GM13977 (cell line): ENCODE measurements at regions not wholly inside any gene's neighbourhood (a gene's known extent, or its start where the extent isn't known, plus 50 kb on each side); places are given as distances from the start of the nearest gene placed in this dataset.
"Not testable (repeated sequence)": the region's sequence is repeated elsewhere in the genome, so short reads cannot be mapped to it uniquely, and the experiment has no call there.

Experiments used
- DNase-seq: peaks from one replicate; pipeline ENCODE4 v3.0.0; 2012; ENCODE audit warnings: low spot score
- in situ Hi-C: fragments of 300-500 bp; cut with MboI; formaldehyde crosslinking; loops from one replicate; pipeline ENCODE4 v1.12.0; 2022; ENCODE audit warnings: low sequenced_read_pairs, low pct_unique_long_range_greater_than_20kb, mixed read lengths, inconsistent platforms; ENCODE audit not compliant: unreplicated experiment
- TF ChIP-seq, protein P1 (sequence below): IDR thresholded peaks from 2 replicates; pipeline ENCODE4 v1.5.1; 2012; ENCODE audit warnings: mild to moderate bottlenecking, control low read depth; ENCODE audit not compliant: insufficient read depth; ENCODE audit errors: extremely low read depth, missing control alignments

DNA sequence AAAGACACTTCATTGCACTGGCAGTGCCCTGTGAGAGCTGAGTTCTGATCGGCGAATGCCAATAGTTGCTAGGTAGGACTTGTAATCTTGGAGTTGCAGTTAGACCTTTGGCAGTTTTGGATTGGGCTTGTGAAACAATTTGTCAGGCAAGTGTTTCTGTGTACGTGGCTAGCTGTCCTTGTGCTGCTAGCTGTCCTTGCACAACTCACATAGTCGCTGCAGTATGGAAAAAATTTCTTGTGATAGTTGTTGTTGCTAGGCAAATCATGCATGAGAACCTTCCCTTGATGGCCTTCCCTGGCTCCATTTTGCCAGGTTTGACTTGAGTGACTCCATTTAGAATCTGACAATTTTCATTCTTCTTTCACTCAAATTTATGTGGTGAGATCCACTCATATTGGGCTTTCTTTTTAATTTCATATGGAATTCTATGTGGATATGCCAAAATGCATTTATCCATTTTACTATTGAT is 140.7 kb downstream of the APIP start:
- in situ Hi-C loops: no loop called here
- TF ChIP-seq, protein P1, sequence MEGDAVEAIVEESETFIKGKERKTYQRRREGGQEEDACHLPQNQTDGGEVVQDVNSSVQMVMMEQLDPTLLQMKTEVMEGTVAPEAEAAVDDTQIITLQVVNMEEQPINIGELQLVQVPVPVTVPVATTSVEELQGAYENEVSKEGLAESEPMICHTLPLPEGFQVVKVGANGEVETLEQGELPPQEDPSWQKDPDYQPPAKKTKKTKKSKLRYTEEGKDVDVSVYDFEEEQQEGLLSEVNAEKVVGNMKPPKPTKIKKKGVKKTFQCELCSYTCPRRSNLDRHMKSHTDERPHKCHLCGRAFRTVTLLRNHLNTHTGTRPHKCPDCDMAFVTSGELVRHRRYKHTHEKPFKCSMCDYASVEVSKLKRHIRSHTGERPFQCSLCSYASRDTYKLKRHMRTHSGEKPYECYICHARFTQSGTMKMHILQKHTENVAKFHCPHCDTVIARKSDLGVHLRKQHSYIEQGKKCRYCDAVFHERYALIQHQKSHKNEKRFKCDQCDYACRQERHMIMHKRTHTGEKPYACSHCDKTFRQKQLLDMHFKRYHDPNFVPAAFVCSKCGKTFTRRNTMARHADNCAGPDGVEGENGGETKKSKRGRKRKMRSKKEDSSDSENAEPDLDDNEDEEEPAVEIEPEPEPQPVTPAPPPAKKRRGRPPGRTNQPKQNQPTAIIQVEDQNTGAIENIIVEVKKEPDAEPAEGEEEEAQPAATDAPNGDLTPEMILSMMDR: no peak

GRCh38 chr11:34774604-34775003 is 141.6 kb downstream of the APIP start:
- DNase-seq: no peak
- TF ChIP-seq, protein P1: no peak
- in situ Hi-C loops: no loop called here

More for the DNA sequence above, 140.7 kb downstream of the APIP start:
- DNase-seq: no peak

GRCh38 chr11:34773826-34774225 is 142.4 kb downstream of the APIP start:
- in situ Hi-C loops: no loop called here
- DNase-seq: no peak
- TF ChIP-seq, protein P1: no peak

GRCh38 chr11:34773211-34773610 is 143.0 kb downstream of the APIP start:
- no peak for DNase-seq
- TF ChIP-seq, protein P1: no peak
- in situ Hi-C loops: no loop called here

DNA sequence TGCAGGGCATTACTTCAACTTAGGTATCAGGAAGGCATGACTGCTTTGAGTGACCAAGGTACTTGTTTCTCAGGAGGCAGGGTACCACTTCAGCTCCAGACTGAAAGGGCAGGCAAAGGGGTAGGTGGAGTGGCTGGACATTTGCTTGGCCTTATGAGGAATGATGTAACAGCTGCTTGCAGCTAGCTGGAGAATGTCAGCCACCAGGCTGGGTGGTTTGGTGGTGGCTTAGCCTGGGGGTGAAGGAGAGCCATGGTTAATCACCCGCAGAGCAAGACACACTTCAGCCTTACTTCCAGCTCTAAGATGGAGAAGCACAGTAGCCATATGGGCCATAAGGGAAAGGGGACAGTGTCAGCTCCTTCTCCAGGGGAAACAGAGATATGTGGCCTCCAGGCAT is 146.1 kb downstream of the APIP start:
- in situ Hi-C loops: no loop called here
- TF ChIP-seq, protein P1: no peak
- no peak for DNase-seq

- TF ChIP-seq, protein P1: no peak
- in situ Hi-C loops: no loop called here
- DNase-seq: no peak
These were observed 147.0 kb downstream of the APIP start for GRCh38 chr11:34769224-34769623.

DNA sequence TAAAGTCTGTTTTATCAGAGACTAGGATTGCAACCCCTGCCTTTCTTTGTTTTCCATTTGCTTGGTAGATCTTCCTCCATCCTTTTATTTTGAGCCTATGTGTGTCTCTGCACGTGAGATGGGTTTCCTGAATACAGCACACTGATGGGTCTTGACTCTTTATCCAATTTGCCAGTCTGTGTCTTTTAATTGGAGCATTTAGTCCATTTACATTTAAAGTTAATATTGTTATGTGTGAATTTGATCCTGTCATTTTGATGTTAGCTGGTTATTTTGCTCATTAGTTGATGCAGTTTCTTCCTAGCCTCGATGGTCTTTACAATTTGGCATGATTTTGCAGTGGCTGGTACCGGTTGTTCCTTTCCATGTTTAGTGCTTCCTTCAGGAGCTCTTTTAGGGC is 141.7 kb downstream of the EHF start:
- DNase-seq, in situ Hi-C loops: not testable (repeated sequence)
